HG03378 (cell line): ENCODE measurements at regions not wholly inside any gene's neighbourhood (a gene's known extent, or its start where the extent isn't known, plus 50 kb on each side); places are given as distances from the start of the nearest gene placed in this dataset.
"Not testable (repeated sequence)": the region's sequence is repeated elsewhere in the genome, so short reads cannot be mapped to it uniquely, and the experiment has no call there.

ENCODE experiments used
- ATAC-seq: cut with Tn5 transposase; IDR thresholded peaks from one replicate; pipeline ENCODE4 v1.9.1; 2021; ENCODE audit warnings: mild to moderate bottlenecking, moderate library complexity; ENCODE audit not compliant: unreplicated experiment

DNA sequence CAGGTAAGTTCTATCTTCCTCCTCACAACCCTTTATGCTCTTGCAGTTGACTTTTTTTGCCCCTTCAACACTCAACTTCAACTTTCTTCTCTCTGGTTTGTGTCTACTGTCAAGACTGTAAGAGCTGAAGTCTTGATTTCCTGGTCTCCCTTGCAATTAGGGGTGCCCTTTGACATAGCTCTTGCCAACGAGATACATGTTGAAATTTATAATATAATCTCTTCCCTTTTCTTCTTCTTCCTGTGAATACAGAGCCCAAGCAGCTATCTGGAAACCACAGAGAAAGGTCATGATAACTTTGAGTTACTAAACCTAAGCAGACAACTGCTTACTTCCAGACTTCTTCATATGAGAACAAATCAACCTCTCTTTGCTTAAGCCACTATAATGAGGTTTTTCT lies 163.5 kb downstream of the MC4R start:
- no peak for ATAC-seq

DNA sequence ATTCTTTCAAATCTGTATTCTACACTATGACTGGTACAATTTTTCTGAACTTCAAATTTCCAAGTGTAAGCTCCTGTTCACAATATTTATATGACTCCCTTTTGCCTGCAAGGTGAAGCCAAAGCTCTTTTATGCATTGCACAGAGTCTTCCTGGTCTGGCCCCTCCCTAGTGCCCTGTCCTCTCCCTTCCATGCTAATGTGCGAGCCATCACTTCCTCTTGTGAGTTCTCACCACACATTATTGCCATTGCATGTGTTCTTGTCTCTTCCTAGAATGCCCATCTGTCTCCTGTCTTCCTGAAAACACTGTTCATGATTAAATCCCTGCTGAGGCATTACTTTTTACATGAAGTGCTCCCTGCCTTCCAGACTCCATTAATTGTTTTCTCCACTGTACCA lies 169.9 kb downstream of the MC4R start:
- no peak for ATAC-seq

DNA sequence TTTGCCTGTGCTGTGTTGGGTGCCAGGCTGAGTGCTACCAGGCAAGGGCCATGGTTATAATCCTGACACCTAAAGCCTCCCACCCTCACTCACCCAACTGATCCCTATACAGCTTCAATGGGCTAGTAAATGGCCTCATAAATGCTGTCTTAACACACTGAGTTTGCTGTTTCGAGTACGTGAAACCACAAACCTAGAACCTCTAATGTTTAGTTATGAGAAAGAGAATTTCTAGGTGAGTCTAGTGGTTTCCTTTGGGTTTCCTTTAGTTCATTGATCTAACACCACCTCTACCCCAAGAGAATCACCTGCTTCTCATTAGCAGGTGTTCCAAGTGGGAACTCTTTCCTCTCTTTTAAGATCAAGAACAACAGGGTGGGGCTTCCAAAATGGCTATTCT lies 172.0 kb downstream of the MC4R start:
- ATAC-seq: no peak

DNA sequence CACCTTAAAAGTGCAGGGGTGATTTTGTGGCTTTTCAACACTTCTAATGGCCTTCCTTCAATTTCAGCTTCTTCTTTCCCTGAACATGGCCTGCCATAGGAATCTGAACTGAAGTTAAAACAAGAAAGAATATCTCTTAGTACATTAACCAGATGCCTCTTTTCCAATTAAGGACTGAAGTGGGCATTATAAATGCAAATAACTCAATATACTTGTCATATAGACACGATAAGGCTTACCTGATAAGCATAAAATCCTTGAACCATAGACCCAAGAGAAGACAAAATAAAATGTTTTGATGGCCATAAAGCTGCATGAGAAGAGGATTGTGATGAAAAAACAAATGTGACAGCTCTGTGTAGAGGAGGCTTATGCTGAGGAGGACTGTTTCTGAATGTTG lies 173.1 kb downstream of the MC4R start:
- ATAC-seq: no peak

DNA sequence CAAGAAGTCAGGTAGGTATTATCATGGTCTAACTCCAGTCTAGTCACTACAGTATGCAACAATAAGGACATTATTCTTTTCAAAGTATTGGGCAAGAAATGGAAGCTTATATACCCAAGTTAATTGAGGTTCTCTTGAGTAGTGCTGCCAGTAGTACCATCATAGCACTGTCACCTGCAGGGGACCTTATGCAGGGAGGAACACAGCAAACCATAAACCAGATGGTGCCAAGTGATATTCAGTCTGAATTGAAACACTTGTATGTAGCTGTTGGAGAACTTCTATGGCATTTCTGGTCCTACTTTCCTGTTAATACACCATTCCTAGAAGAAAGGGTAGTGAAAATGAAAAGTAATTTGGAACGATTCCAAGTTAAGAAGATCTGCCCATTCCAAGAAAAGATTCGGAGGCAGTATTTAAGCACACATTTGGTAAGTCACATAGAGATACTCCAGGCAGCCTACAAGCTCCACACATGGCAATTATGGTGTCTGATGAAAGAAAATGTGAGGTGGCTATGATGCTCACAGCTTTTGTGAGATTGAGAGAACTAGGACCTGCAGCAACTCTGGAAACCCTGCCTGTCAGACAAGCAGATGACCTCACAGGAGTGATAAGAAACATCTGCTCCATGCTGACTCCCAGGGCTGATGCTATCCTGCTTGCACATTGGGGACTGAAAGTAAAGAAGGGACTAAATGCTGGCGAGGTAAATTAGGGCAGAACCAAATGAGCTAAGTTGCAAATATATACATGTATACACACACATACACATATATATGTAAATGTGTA lies 174.7 kb downstream of the MC4R start:
- ATAC-seq: no peak

DNA sequence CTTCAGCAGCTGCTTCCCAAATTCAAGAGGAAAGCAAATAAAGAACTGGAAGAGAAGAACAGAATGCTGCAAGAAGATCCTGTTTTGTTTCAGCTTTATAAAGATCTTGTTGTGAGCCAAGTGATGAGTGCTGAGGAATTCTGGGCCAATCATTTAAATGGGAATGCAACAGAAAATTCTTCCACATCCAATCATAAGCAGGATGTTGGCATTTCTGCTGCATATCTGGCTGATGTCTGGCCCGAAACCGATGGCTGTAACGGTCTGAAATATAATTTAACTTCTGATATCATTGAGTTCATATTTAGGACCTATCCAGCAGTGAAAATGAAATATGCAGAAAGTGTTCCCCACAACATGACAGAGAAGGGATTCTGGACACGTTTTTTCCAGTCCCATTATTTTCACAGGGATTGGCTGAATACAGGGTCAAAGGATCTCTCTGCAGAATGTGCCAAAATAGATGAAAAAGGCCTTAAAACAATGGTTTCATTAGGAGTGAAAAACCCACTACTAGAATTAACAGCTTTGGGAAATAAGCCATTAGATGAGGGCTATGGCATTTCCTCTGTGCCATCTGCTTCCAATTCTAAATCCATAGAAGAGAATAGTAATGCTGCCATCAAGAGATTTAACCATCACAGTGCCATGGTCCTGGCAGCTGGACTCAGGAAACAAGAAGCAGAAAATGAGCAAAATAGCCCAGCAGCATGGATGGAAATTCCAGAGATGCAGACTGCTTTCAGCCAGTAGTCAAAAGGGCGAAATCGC lies 175.6 kb downstream of the MC4R start:
- no peak for ATAC-seq

DNA sequence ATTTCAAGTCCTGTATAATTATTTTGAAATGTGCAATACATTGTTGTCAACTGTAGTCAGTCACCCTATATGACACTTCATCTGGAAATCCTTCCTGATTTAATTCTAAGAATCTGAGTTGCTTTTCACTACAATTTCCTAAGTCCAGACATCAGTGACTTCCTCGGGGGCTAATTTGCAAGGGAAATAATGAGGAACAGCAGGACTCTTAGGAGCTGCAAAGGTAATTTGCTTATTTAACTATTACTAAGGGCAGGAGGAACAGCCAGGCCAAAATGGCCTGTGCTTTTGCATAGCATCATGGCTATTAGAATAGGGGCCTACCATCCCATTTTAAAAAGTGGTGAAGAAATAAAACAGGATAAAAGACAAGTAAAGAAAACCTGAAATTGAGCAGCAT lies 178.8 kb downstream of the MC4R start:
- no peak for ATAC-seq

DNA sequence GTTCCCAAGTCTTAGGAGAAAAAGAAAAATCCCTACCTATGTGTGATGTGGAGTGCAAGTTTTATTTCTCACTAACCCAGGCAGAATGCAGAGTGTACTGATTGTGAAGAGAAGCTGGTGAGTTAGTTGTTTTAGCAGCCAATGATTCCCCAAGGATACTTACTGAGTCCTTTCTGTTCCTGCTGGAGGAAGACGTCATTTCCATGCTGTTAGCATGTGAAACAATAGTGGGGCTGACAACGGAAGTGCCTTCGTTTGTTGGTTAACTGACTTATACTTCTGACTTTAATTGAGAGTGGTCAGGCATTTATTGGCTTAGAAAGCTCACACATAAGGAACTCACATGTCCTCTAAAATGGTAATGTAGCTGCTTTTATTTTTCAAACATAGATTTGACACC lies 180.6 kb downstream of the MC4R start:
- no peak for ATAC-seq

DNA sequence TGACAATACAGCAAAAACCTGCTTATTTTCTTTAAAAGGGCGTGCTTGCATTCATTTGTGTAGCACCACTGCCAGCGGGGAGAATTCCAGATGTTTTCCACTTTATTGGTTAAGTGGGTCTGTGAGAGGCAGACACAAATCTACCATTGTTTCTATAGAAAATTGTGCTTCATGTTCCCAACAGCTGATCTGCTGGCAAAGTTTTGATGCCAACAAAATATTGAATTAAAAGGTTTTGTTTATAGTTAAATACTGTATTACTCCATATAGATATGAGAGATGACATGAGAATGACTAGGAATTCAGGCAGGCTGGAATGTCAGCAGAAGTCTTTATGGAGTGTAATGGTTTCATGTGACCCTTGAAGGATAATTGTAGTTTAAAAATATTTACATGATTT lies 182.7 kb downstream of the MC4R start:
- ATAC-seq: no peak

DNA sequence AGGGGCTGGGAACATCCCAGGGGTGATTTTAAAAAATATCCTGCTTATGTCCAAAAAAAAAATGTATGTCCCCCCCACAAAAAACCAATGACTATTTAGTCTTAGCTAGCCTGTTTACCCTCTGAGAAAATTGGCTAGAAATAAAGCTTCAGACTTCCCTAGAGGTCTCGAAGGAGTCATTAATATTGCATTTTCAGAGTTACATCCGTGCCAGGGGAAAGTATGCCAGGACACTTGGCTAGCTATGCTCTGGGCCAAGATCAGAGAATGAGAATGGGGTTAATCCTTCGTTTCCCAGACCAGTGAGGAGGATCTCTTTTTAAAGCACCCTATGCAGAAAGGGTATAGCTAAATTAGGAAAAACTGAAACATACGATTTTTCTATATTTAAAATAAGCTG lies 183.6 kb downstream of the MC4R start:
- ATAC-seq: no peak

DNA sequence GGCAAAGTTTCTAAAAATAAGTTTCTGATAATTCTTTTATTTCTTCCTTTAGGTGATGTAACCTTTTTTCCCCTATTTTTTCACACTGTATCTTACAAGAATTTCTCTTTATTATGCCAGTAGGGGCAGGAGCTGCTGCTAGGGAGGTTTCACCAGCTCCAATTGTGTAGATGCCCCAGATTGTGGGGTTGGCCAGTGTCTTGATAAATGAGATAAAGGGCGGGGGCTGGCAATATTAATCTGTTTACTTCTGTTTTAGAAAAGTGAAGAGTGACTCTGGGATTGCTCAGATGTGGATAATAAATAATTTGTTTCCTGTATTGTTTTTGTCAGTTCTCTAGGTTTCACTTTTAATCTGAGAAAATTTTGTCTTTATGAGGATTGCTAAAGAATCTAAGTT lies 190.4 kb downstream of the MC4R start:
- ATAC-seq: no peak

DNA sequence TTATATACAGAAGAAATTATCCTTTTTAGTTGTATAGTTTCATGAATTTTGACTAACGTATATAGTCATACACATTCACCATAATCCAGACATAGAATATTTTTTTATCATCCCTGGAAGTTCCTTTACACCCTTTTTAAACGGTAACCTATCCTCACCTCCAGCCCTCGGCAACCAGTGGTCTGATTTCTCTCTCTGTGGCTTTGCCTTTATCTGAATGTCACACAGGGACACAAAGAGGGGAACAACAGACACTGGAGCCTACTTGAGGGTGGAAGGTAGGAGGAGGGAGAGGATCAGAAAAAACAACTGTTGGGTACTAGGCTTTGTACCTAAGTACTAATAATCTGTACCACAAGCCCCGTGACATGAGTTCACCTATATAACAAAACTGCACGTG lies 191.9 kb downstream of the MC4R start:
- no peak for ATAC-seq

DNA sequence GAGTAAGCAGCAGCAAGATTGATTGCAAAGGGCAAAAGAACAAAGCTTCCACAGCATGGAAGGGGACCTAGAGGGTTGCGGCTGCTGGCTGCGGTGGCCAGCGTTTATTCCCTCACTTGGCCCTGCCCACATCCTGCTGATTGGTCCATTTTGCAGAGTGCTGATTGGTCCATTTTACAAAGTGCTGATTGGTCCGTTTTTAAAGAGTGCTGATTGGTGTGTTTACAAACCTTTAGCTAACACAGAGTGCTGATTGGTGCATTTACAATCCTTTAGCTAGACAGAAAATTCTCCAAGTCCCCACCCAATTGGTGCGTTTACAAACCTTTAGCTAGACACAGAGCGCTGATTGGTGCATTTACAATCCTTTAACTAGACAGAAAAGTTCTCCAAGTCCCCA lies 194.4 kb downstream of the MC4R start:
- not testable (repeated sequence) for ATAC-seq

DNA sequence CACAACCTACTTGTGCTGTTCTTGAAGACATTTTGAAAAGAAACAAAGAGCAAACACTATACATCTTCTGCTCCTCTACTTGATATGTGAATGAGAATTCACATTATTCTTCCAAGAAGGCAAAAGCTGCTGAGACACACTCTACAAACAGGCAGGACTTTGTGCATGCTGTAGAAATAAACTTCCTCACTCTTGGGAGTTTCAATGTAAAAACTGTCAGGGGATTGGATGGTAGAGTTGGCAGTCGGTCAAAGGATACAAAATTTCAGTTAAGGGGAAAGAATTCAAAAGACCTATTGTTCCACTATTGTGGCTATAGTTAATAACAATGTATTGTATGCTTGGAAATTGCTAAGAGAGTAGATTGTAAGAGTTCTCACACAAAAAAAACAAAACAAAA lies 196.3 kb downstream of the MC4R start:
- ATAC-seq: no peak

DNA sequence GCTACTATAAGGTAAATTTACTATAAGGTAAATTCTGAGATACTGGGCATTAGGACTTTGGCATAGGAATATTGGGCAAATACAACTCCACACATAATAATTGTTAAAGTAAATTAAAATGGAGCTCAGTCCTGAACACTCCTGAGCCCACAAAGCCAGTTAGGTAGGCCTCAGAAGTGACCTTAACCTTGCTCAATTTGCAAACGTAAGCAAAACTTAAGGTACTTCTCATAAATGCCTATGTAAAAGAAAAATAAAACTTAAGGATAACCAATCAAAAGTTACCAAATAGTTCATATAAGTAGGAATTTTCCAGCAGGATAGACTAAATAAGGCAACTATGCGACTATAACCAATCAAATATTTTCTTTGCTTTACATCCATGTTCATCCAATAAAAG lies 197.7 kb downstream of the MC4R start:
- no peak for ATAC-seq

DNA sequence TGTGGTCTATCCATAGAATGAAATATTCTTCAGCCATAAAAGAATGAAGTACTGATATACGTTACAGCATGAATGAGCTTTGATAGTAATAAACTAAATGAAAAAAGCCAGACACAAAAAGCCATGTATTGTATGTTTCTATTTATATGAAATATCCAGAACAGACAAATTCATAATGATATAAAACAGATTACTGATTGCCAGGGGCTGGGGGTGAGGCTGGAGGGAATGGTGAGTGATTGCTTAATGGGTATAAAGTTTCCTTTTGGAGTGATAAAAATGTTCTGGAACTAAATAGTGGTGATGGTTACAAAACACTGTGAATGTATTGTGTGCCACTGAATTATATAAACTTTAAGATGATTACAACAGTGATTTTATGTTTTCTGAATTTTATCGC lies 200.5 kb downstream of the MC4R start:
- ATAC-seq: no peak

DNA sequence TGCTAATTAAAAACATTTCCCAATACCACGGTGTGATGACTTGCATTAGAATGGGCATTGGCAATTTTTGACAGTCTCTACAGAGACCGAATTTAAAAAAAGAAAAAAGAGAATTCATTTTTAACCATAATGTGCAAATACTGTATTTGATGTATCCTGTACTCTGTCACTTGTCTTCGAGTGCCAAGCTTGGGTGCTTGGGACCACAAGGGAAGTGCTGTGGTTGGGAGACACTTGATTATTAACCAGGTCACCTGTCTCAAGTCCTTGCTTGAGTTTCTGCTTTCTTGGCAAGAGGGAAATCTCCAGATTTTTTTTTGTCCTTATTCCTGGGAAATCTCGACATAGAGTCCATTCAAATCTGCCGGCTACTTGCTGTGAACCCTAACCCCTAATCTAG lies 209.0 kb downstream of the MC4R start:
- ATAC-seq: peak; percentile 88

DNA sequence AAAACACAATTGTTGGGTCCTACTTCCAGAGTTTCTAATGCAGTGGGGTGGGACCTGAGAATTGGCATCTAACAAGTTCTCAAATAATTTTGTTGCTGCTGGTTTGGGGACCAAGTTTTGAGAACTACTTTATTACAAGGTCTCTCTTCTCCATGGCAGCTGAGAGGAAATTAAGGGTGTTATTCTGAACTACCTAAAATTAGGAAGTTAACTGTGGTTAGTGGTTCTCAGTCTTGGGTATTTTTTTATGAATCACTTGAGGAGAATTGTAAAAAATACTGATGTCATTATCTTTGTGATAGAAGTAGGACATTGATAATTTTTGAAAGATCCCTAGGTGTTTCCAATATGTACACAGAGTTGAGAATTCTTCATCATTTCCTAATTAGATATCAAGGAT lies 210.2 kb downstream of the MC4R start:
- ATAC-seq: peak; percentile 53

DNA sequence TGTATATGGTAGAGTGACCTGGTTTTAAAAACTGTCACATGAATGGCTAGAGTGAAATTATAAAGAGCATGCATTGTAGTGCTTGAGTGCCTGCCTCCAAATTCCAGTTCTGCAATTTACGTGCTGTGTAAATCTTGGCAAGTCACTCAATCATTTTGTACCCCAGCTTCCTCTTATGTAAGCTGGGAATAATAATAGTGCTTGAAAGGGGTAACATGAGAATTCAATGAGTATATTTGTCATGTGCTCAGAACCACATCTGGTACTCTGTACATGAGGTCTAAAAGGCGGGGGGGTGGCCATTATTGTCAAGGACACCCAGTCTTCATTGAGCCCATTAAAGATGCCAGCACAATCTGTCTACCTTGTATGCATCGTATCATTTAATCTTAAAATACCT lies 214.8 kb downstream of the MC4R start:
- no peak for ATAC-seq

DNA sequence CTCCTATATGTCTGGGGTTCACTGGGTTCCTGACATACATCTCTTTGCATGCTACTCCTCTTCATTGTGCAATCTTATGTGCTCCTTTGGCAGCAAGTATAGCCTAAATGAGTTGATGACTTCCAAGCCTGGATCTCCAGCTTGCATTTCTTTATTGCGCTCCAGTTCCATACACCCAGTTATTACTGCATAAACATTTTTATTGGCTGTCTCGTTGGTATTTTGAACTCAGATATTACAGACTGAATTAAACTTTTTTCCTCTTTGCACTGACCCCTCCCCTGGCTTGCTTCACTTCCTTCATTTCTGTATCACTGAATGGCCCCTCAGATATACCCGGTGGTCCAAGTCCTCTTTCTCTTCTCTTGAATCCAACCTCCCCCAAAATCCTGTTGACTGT lies 219.2 kb downstream of the MC4R start:
- ATAC-seq: no peak

DNA sequence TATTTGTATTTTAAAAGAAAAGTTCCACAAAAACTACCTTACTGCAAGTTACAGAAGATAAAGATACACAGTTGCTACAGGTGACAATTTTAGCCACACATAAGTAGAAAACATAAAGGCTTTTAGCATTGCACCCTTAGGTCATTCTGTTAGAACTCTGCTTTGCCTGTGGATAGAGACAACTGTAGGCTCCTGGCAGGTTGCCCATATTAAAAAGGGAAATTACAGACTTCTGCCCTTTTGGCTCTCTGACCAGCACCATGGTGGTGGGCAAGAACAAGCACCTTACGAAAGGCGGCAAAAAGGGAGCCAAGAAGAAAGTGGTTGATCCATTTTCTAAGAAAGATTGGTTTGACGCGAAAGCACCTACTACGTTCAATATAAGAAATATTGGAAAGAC lies 223.3 kb downstream of the MC4R start:
- ATAC-seq: no peak

DNA sequence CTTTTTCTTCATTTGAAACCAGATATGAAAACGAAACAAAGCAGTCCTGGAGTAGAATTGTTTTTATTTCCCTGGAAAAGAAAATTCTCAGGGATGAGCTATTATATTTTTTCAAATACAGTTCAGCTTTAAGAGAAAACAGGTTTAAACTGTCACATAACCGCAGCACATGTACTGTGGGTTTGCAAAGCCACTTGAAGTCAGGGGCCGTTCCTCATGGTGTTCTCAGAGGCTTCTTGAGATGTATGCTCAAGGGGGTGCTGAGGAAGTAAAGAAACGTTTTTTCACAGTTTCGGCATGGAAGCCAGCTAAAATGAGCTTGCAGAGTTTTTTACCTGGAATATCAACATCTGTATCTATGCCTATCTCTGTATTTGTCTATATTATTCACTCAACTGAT lies 225.3 kb downstream of the MC4R start:
- no peak for ATAC-seq
